Dedifferentiated amniotic fluid mesenchymal stem cell (primary cell): ENCODE measurements at regions not wholly inside any gene's neighbourhood (a gene's known extent, or its start where the extent isn't known, plus 50 kb on each side); places are given as distances from the start of the nearest gene placed in this dataset.
"Not testable (repeated sequence)": the region's sequence is repeated elsewhere in the genome, so short reads cannot be mapped to it uniquely, and the experiment has no call there.

Source experiments
- DNase-seq: peaks from one replicate; pipeline ENCODE4 v3.0.0-alpha.2; 2016; ENCODE audit errors: extremely low spot score

DNA sequence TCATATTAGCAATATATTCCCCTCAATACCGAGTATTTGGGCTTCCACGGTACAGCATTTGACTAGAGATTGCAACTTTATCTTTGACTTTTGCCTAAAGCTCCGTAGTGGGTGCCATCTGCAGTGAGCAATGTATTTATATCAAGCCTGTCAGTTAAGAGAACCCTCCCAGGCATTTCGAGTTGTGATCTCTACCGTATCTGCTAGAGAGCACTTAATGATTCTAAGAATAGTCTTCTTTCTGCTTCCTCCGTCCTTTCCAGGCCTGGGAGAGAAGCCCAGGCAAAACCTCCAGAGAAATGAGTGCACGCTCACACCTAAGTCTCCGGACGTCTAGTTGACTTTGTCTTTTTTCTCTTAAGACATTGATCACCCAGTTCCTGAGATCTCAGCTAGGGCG lies 210.6 kb downstream of the KLF6 start:
- DNase-seq: no peak

DNA sequence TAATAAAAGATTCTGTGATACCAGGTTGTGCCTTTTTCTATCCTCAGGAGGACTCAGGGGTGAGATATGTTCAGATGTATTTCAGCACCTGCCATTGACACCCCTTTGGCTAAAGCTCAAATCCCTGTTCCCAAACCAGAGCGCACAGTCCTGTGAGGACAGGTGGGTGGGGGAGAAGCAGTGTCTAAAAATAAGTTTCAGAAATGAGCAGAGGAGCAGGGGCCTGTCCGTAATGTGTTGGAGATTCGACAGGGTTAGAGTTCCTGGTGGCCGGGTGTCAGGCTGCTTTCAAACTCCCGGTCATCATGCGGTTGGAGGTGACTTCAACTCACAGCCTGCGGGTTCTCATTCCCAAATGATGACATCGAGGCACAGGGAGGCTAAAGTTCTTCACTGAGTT lies 211.5 kb downstream of the KLF6 start:
- DNase-seq: no peak

DNA sequence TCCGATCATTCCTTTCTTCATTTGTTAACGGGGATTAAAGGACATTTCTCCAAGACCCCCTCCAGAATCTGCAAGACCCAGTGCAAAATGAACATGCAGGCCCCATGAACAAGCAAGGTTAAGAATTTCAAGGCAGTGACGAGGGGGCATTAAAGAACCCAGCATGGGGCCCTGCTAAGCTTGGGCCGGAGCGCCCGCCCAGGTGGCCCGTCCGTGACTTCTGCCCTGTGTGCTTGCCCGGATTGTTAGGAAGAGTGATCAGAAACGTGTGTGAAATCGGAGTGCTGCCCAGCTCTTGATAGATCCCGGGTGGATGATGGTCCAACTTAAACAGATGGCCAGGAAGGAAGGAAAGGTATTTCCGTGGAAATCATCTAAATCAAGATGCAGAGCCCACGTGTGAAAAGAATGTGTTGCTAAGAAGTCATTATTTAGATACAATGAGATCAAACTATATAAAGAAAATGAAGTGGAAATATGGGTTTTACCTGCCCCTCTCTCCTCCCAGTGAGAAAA lies 213.6 kb downstream of the KLF6 start:
- DNase-seq: no peak

DNA sequence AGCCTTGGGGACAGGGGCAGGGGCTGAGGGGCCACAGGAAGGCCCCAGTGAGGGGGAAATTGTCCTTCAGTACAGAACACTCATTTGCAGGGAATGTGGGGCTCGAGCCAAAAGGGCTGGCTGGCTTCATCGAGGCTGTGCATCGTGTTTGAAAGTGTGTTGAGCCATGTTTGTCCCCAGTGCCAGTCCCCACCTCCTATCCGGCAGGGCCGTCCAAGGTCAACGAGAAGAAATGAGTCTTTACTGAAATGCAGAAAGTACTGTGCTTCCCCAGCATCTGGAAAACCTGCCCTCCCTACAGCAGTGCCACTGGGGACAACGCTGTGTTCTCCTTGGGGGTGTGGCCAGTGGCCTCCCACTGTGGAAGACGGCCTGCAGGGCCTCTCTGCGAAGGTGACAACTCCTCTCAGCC lies 214.1 kb downstream of the KLF6 start:
- no peak for DNase-seq

DNA sequence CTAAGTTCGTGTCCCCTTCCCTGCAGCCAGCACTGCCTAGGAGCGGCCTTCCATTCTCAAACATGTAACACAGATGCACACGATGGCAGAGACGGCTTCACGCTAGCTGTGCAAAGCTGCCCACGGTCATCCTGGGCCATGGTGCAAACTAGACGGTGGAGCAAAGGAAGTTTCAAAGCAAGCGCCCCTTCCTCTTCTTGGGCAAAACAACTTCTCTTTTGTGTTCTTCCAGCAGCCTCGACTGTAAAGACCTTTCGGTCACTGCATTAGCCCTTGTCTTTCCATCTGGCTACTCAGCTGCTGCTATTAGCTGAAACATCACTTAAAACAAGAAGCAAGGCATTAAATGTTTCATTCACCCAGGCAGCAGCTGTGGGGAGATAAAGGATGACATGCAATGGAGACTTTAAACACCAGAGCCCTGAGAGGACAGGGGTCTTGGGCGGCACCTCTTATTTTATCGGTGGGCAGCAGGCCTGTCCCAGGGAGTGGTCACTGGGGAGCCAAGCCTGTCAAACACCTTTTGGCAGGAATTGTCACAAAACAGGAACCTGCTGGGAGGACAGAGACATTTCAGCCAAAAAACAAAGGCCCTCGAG lies 214.8 kb downstream of the KLF6 start:
- no peak for DNase-seq

DNA sequence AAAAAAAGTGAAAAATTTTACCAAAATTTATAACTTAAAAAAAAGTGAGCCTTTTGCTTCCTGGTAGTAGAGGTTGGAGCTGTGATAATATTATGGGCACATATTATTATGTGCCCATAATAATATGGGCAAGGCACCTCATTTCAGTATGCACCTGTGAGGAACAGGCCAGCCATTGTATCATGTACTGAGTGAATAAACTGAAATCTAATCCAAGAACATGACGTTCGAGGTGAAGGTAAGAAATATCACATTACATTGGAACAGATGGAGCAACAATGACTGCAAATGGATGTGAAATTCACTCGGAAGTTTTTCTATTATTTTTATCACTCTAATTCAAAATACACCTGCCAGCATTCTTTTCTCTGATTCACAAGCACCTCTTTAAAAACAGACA lies 216.0 kb downstream of the KLF6 start:
- no peak for DNase-seq

DNA sequence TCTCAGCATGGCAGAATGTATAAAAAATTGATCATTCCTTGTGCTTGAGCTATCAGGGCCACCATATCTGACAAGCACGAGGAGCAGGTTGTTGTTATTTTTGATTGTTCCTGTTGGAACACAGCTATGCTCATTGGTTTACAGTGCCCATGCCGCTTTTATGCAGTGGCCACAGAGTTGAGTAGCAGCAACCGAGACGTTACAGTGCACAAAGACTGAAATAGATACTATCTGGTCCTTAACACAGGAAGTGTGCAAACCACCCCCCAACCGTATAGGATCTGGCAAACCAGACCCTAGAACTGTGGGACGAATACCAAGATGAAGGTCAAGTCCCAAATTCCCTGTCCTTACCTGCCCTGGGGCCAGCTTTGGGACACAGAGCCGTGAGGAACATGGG lies 216.6 kb downstream of the KLF6 start:
- DNase-seq: no peak

DNA sequence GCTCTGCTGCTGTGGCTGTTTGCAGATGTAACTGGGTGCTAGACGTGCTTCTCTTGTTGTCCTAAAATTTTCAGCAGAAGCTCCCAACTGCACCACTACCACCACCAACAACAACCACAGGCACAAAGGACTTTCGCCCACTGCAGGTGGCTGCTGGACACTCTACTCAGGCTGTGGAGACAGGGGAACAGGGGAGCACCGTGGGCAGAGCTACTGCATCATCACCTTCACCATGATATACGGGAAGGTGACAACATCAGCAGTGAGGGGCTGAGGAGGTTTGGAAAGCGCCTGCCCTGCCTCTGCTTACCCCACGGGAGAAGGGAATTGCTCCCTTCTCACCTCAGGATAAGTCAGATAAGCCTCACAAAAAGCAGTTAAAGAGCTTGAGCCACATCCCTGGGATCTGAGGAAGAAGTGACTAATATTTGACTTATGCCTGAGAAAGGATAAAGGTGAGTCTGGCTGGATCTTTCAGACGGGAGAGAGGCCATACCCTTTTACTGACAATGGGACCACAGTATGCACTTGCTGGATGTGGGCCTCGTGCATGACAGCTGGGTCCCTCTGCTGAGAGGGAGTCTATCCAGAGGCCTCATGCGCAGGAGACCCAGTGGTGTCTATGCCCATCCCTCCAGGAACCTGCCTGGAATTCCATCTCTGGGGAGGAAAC lies 217.6 kb downstream of the KLF6 start:
- DNase-seq: no peak

DNA sequence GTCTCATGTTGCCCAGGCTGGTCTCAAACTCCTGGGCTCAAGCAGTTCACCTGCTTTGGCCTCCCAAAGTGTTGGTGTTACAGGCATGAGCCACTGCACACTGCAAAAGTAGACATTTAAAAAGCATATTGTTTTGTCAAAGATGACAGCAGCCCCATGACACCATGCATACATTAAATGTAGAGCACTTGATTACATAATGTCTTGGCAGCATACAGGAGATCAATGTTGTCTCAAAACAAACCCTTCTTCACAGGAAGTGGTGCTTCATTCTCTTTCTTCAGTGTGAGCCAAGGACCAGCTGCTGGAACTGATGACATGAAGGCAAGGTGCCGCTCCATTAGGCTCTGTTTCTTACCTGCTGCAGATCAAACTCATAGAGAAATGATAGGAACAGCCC lies 218.4 kb downstream of the KLF6 start:
- DNase-seq: no peak

DNA sequence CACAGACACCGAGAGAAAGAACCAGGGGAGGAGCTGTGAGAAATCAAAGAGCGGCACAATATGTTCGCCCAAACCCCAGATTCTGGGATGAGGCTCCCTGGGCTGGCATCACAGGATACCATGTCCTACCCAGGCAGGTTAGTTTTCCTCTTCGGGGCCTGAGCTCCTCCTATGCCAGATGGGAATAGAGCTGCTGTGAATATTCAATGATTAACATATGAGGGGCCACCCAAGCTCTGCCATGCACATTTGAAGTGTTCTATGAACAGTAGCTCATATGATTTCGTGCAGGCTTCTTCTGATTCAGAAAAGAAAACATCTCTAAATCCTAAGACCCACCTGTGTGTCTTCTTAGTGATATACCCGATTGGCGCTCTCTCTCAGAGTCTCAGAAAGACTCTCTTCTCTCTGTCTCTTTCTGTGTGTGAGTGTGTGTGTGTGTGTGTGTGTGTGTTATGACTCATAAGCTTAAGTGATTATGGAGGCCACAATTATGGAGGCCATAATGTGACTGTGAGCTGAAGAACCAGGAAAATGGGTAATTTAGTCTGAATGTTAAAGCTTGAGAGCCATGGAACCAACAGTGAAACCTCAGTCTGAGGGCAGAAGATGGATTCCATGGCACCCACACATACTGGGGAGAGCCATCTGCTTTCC lies 220.5 kb downstream of the KLF6 start:
- DNase-seq: no peak

DNA sequence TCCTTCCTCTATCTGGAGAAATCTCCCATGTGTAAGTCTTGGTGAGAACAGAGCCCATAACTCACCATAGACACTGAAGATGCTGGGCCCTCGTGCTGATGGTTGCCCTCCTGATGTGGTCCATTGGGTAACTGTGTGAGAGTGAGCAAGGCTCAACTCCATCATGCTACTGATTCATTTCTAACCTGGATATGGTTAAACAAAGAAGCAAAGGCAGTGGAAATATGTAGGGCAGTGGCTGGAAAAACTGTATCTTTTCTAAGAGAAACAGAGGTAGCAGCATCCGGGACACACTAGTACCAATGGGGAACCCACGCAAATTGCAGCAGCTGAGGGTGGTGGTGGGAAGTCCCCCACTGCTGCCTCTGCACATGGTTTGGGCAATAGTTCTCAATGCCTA lies 221.7 kb downstream of the KLF6 start:
- no peak for DNase-seq

DNA sequence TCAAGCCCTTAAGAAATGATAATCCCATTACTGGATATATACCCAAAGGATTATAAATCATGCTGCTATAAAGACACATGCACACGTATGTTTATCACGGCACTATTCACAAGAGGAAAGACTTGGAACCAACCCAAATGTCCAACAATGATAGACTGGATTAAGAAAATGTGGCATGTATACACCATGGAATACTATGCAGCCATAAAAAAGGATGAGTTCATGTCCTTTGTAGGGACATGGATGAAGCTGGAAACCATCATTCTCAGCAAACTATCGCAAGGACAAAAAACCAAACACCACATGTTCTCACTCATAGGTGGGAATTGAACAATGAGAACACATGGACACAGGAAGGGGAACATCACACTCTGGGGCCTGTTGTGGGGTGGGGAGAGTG lies 224.4 kb downstream of the KLF6 start:
- not testable (repeated sequence) for DNase-seq

DNA sequence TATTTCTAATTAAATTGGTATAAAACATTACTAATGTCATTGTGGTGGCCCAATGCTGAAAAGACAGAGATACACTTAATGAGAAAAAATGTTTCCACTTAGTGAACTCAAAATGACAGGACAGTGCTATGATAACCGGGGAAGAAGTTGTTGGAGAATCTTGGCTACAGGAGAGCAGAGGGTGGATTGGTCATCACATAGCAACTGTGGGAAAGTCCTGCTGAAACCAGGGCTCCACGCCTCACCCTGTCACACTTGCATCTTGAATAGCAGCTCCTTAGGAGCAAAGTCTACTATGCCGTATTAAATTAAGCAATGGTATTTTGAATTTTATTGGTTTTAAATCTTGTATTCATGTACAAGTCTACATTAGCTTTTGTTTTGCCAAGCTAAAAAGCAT lies 225.5 kb downstream of the KLF6 start:
- DNase-seq: no peak

DNA sequence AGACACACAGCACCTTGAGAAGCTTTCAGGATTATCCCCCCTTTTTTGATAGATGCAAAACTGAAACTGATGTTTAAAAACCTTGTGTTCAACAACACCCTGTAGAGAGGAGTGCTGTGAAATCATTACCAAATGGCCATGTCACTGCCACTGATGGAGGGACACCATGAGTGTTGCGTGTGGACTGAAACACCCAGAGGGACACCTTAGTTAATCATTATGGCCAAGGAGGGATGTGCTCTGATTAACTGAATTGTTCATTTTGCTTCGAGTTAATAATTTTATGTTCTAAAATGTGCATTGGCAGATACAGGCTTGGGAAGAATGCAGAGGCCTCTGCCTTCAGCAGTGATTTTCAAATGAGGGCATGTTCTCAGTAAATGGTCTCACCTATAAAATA lies 226.0 kb downstream of the KLF6 start:
- no peak for DNase-seq

DNA sequence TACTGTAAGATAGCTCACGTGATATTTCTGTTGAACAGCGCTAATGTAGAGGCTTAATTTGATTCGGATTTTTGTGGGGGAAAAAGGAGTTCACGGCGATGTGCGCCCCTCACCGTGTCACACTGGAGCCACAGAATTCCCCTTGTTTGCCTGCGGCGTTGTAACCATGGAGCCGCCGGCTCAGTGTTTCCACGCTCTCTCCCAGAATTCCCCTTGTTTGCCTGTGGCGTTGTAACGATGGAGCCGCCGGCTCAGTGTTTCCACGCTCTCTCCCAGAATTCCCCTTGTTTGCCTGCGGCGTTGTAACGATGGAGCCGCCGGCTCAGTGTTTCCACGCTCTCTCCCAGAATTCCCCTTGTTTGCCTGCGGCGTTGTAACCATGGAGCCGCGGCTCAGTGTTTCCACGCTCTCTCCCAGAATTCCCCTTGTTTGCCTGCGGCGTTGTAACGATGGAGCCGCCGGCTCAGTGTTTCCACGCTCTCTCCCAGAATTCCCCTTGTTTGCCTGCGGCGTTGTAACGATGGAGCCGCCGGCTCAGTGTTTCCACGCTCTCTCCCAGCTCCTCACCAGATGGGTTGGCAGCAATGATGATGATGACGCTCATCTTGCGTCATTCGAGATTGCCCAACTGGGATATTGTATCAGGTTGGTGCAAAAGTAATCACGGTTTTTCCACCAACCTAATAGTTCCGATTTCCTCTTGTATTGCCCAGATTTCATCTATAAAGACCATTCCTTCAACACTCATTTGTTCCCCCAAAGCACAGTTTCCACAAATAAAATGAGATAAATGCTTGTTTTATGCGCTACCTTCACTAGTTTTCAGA lies 228.6 kb downstream of the KLF6 start:
- DNase-seq: not testable (repeated sequence)

DNA sequence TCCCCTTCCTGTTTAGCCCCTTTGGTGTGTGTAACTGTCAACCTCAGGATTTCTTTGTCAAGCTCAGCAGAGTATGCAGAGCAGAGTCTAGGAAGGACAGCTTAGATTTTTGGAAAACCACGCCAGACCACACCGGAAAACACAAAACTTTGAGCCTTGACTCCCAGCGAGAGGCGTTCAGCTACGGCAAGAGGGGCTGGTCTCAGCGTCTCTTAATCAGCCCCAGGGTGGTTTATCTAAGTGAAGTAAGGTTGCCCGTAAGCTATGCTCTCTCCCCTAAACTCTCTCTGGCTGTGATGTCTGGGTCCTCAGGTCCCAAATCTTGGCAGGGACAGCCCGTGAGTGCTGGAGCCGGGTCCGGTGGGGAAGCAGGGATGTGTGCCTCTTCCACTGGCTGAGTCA lies 230.9 kb downstream of the KLF6 start:
- DNase-seq: no peak

DNA sequence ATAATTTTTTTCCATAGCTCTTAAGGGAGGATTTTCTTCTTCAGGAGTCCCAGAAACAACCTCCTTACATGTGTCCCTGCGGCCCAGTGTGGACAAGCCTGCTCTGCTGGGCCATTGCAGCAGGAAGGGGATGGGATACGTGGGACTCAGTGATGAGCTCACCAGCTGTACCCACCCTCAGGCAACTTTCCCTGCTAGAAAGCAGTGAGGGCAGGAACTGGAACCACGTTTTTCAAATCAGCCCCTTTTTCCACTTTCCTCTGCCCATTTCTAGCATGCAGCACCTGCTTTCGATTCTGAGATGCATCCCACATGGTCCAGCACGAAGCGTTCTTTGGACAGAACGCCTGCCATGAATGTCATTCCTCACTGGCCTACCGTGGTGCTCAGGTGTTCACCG lies 232.7 kb downstream of the KLF6 start:
- DNase-seq: no peak

DNA sequence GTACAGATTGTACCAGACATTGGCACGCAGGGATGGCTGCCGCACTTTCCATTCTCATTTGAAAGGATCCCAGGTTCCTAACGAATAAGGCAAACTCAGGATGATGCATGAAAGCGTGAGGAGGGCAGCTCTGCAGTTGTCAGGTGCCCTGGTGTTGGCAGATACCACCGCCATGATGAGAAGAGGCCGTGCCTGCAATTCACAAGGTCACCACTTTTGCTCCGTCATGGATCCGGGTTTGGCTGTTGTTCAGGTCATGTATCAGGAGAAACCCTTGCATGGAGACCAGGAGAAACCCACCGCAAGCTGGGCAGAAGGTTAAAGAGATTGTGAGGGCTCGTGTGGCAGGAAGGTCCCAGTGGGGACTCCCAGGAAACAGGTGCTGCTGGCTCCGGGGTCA lies 233.2 kb downstream of the KLF6 start:
- DNase-seq: no peak

DNA sequence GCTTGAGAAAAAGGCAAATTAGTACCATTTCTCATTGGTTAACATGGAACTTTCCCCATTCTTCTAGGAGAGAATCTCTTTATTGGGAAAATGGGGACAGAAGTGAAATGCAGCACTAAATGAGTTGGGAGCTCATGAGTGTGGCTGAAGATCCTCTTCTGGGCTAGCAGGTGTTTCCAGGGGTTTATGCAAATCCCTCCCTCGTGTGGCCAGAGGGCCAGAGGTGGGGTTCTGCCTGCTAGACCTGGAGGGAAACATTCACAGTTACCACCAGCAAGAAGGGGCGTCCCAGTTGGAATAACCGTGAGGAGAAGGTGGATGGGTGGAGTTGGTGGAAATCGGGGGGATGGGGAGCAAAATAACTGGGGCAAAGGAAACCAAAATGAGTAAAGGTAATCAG lies 235.9 kb downstream of the KLF6 start:
- DNase-seq: no peak

DNA sequence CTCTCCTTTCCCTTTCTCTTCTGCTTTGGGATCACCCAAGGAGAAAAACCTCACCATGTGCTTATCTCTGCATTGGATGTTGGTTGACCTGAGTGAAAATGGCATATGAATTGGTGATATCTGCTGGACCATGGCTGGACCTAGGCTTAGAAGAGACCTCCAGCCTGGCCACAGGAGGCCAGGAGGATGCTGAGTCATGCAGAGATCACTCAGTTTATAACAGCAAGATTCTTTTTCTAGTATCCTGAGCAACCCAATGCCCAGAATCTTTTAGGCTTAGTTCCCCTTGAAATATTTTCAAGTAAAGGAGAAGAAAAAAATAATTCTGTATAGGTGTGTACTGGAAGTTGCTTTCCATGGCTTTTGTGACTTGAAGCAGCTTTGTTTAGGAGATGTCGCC lies 236.3 kb downstream of the KLF6 start:
- no peak for DNase-seq

DNA sequence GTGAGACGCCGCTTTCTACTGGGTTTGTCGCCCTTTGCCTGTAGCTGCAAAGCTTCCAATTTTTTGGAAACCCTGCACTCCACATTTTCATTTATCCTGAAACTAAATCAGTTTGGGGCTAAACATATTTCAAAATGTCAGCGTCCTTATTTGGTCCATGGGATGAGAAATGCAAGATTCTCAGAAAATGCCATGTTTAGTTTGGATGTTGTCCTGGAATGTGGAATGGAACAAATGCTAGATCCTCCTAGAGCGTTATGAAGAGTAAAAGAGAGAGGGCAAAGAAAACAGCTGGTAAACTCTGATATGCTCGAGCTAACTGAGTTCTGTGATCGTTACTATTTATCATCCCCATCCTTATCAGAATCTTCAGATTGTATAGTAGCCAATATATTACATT lies 236.9 kb downstream of the KLF6 start:
- peak; percentile 63 for DNase-seq

DNA sequence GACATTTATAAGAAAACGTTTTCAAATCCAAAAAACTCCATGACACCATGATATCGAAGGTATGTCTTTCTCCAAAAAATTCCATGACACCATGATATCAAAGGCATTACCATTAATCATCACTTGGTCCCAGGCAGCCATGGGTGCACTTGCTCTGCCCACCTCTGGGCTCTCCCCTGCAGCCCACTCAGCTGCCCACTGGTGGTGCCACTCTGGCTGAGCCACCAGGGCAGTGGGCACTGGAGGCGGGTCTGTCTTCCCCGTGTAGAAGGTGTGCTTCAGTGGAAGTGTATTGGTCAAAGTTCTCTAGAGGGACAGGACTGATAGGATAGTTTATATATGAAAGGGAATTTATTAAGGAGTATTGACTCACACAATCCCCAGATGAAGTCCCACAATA lies 240.4 kb downstream of the KLF6 start:
- DNase-seq: no peak
